GM19468 (cell line): ENCODE measurements at regions not wholly inside any gene's neighbourhood (a gene's known extent, or its start where the extent isn't known, plus 50 kb on each side); places are given as distances from the start of the nearest gene placed in this dataset.
"Not testable (repeated sequence)": the region's sequence is repeated elsewhere in the genome, so short reads cannot be mapped to it uniquely, and the experiment has no call there.

ENCODE experiments used
- ATAC-seq: cut with Tn5 transposase; IDR thresholded peaks from one replicate; pipeline ENCODE4 v1.9.1; 2021; ENCODE audit warnings: mild to moderate bottlenecking, moderate library complexity, moderate number of reproducible peaks; ENCODE audit not compliant: unreplicated experiment; ENCODE audit errors: extremely low read depth

DNA sequence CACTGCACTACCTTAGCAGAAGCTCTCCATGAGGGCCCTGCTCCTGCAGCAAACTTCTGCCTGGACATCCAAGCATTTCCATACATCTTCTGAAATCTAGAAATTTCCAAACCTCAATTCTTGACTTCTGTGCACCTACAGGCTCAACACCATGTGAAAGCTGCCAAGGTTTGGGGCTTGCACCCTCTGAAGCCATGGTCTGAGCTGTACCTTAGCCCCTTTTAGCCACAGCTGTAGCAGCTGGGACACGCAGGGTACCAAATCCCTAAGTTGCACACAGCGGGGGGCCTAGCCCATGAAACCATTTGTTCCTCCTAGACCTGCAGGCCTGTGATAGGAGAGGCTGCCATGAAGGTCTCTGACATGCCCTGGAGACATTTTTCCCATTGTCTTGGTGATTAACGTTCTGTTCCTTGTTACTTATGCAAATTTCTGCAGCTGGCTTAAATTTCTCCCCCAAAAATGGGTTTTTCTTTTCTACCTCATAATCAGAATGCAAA is 102.7 kb downstream of the EN1 start:
- not testable (repeated sequence) for ATAC-seq

DNA sequence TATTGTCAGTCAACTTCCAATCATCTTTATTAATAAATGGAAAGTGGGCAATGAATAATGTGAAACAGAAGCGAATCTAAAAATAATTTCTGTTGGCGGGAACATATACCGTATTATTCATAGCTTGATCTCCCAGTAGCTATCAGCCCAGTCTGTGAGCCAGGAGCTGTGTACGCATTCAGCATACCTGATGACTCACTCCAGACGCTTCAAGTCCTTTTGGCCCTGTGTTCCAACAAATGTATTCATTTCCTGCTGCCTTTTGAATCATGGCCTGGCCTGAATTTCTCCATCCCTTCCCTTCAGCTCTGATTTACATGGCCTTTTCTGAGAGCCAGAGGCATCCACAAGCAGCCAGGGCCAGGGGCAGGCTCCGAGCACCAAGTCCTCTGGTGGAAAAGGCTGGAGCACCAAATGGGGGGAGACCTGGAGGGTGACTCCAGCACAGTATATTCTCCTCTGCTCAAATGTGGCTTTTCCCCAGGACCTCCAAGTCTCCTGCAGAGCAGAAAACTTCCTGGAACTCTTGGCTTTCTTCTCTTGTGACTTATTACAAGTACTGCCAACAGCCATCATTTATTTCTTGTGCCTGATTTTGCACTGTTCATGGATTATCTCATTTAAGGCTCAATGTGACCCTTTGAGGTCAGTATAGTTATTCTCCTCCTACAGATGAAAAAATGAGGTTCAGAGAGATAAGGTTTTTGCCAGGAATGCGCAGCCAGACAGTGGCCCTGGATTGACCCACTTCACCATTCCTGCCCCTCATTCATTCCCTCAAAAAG is 108.7 kb downstream of the EN1 start:
- no peak for ATAC-seq

DNA sequence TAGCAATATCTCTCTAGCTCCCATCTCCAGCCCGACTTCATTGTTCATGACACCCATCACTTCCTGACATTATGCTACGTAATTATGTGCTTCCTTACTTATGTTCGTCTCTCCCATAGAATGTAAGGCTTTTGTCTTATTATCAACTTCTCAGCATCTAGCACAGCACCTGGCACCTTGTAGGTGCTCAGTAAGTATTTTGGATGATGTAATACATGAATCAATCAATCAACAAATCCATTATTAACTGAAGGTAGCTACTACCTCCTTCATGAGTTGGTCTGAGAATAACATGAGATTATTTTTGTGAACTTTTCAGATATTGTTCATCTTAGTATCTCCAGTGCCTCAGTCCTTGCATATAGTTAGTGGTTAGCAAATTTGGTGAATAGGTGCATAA is 109.3 kb downstream of the EN1 start:
- no peak for ATAC-seq

DNA sequence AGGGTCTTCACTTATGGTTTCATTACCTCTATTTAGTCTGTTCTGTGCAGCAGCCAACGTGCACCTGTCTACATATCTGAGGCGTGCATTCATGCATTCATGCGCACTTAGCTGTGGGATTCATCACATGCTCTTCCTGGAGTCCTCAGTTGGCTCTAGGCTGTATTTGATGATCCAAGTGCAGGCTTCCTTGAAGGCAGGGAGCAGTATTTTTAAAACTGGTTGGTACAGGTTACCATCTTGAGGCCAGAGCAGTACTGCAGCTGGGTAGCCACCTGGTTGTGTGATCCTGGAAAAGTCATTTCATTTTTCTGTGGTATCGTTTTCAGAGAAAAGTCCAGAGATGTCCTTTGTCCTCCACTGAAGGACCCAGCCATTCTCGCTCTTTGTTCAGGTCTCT is 109.8 kb downstream of the EN1 start:
- no peak for ATAC-seq

DNA sequence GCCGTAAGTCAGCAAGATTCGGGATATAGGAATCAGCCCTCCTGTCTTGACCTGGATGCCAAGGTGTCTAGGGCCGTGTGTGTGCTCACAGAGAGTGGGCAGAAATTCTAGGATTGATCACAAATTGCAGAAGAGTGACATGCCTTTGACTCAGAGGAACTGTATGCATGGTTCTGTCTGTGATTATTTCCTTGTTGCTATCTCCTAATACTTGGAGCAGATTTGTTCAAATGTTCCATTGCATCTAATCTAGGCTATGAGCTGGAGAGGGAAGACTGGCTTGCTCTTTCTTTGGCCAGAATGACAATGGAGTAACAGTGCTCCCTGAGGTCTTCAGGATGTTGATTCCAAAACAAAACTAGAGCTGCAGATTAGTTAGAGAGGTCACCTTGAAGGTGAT is 115.0 kb downstream of the EN1 start:
- no peak for ATAC-seq

DNA sequence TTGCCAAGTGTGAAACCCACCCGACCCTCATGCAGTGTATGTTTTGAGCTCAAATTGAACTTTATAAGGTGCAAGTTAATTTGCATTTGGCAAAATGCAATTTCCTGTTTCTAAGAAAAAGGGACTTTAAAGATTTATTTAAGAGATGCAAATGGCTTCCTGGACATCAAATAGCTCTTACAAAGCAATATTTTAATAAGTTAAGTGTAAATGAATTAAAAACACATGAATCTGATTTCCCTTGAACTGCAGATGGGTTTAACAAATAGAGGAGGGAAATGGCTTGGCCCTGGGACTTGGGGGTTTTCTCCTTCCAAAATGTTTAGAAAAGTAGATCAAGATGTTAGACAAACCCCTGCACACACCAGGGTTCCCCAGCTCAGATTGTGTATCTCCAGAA is 116.0 kb downstream of the EN1 start:
- no peak for ATAC-seq

DNA sequence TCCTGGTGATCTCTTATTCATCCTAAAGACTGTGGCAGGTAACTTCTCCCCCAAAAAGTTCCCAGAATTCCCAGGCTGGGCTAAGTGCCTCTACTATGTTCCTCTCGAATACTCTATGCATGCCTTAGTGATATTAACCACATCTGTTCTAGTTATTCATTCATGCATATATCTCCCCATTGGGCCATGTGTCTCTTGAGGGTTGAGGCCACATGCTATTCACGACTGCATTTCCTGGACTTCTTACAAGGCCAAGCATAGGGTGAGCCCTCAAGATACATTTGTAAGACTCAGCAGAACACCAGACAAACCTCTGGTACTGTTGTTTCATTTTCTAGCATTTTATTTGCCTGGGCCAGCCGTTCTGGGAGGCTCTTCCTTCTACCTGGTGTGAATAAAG is 117.0 kb downstream of the EN1 start:
- ATAC-seq, result no peak

DNA sequence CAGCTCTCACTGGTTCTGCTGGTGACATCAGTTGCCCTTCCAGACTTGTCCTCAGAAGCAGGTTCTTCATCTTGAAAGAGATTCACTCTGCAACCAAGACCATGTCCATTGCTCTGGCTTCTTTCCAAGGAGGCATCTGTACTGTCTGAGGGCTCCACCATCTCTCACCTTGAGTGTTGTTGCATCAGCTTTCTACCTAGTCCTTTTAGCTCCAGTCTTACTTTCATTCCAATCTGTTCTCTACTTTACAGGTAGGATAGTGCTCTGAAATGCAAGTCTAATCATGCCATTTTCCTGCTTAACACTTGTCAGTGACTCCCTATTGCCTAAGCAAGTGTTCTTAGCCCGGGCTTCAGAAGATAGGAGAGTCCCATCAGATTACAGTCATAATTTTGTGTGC is 117.7 kb downstream of the EN1 start:
- ATAC-seq, result no peak

DNA sequence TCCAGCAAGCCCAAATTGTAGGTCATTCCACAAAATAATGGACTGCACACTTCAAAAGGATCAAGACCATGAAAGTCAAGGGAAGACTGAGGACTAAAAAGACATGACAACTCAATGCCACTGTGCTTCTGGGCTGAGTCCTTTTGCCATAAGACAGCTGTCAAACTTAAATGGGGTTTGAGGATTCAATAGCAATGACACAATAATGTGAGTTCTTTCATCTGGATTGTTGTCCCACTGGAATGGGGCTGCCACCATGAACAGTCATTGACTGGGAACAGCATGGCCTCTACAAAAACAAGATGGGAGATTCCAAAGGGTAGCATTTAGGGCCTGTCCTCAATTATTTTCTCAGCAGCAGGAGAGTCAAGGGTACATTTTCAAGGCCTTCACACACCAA is 118.5 kb downstream of the EN1 start:
- ATAC-seq, result no peak

DNA sequence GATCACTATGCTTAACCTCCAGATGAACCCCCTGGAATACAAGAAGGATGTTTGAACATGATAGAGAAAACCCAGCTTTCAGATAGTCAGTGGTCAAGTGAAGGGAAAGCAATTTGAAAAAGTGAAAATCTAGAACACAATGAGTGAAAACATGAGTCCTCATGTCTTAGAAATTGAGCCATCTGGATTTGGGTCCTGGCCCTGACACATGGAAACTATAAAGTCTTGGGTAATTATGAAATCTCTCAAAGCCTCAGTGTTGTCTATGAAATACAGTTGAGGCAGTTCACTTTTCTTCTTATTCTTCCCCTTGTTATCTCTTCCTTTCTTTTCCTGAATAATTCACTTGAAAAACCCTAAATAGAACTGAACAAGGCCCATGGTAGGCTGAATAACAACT is 120.6 kb downstream of the EN1 start:
- no peak for ATAC-seq

DNA sequence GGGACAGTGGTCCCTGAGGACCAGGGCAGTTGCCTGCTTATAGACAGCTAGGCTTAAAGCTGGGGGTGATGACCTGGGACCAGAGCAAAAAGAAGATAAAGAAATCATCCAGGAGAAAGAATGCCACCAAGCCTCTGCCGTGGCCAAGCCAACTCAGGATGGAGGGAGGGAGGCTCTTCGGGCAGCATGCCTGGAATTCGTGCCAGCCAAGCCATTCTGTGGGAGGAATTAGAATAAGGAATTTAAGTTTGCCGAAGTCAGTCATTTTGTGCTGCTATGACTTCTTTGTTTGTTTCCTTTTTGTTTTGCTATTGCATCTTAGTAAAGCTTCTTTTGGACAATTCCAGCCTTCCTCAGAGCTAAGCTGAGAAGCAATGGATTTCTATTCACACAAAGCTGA is 124.1 kb downstream of the EN1 start:
- no peak for ATAC-seq

DNA sequence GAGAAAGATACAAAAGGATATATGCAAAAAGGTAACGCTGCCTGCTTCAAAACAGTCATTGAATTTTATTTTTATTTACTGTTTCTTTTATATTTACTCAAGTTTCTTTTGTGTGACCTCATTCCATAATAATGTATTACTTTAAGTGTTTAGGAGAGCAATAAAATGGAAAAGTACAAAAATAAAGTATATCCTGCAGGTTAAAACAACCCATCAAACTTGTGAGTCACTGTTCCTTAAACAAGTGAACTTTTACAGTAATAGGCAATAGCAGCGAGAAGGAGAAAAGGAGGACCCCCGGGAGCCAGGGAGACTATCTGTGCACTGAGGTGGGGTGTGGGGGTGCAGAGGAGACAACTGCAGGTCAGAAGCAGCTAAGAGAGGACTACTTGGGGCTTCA is 124.5 kb downstream of the EN1 start:
- ATAC-seq, result no peak

DNA sequence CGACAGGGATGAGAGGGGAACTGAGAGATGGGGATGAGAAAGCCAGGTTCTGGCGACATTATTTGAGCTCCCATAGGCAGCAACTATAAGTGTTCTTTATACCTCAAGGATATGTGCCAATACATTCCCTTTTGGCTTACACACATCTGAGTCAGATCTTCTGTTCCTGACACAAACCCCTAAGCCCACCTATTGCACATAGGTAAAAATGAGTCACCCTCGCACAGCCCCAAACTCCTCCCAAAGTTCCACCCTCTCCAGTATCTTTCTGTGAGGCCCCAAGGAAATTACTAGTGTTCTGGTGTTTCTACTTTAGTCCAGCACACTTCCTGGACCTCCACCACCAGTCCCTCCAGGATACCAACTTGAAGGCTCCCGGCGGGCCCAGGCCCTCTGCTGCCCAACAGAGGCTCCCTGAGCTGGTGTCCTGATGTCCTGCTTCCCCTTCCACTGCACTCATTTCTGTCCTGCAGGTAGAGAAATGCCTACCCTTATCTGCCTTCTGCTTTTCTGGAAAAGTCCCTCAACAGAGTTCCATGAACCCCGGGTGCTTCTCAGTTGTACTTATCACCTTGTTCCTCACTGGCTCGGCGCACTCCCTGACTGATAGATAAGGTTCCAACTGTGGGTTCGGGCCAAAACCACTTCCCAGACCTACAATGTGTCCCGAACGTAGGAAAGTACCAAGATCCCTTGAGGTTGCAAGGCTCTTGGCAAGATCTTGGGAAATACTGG is 125.5 kb downstream of the EN1 start:
- no peak for ATAC-seq

DNA sequence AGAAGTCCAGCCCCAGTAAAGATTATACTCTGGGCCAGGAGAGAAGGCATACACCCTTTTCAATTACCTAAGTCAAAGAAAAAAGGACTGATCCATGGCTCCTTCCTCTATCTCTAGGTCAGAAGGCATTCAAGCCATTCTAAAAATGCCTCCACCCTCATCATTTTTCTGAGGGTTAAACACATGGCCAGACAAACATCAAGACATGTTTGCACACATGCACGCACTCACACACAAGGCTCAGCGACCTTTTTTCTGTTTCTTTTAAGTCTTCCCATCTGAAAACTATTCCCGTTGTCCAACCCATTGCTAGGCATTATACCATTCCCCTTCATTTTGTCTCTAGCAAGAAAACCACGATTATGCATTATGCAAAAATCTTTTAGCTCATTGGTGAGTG is 126.6 kb downstream of the EN1 start:
- no peak for ATAC-seq

DNA sequence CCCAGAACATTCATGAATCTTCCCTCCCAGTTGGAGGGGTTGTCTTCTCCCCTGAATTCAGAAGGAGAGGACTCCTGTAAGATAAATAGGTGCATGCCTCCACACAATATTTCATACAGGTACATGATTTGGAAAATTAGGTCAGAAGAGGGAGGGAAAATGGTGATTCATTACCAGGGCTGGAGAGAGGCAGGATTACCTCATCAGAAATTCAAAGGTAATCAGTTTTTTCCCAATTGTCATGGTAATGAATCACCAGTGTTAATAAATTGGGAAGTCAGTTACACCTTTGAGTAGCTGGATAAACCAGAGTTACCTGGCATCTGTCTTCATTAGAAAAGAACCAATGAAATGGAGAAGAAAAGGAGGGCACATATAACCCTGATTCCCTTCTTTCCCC is 128.5 kb downstream of the EN1 start:
- ATAC-seq, result no peak

DNA sequence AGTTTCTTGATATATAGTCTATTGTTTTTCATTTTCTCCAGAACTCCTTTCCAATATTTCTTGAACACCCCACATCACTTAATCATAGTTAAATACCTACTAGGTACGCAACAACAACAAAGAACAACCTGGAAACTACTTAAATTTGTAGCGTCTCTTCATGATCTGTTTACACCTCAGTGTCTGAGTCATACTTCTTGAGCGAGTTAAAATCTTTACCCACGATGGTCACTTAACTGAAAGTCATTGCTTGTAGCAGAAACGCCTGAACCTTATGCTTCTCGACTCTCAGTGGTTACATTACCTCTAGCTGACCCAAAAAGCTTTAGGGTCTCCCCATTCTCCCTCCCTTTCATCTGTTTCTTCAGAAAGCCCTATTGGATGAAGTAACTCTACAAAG is 131.3 kb downstream of the EN1 start:
- no peak for ATAC-seq

DNA sequence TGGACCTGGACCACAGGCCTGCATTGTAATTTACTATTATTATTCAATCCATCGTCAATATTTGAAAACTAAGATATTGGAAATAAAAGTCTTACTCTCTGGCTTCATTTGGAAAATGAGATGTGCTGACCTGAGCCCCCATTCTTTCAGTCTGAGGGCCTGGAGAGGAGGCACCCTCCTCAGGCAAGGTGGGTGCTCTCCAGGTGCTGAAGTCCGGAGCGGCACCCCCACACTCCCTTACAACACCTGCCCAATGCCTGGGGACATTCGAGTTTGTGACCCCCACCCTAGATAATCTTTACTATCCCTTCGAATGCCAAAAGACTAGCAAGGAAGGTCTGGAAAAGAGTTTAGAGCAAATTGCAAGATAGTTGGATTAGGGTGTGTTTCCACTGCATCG is 133.3 kb downstream of the EN1 start:
- ATAC-seq, result no peak

DNA sequence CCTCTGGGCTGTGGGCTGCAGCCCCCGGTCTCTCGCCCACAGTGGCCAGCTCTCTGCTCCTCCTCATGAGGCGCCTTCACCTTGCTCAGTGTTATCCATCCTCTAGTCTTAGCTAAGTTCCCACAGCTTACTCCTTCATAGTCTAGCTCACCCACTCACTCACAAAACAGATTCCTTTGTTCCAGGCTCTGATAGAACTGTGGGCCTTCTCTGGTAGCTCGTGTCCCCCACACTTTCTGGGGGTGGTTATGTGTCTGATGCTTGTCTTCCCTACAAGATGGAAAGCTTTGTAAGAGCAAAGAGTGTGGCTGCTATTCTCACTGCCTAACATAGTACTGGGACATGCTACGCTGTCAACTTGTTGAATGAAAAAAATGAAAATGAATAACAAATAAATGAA is 135.8 kb downstream of the EN1 start:
- ATAC-seq, result no peak

DNA sequence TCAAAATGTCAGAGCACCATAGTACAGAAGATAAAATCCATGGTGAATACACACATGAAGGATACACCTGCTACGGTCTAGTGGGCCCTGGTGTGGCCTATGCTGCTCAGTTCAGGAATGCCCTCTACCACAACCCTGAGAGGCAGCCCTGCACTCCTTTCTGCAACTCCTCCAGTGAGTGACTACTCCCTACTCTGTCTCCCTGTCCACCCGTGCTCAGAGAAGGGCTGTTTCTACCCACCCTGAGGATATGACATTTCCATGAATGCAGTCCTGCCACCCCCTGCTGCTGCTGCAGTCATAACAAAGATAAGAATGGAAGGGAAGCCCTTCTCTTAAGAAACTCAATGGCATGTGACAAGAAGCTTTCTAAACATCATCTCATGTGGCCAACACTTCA is 137.0 kb downstream of the EN1 start:
- ATAC-seq, result no peak

DNA sequence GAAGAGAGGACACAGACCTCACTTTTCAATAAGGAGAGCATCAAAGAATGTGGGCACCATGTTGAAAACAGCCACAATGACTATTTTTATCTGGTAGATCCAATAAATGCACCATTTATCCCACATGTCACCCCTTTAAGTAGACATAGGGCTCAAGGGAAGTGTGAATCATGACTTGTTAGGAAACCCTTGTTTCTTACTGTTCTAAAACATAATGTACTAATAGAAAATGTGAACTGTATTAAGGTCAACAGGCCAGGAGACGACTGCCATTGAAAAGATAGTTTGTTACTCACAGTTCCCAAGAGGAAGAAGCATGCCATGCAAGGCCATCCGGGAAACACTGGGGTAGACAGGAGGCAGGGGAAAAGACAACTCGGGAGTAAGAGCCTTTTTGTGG is 137.7 kb downstream of the EN1 start:
- ATAC-seq, result no peak

DNA sequence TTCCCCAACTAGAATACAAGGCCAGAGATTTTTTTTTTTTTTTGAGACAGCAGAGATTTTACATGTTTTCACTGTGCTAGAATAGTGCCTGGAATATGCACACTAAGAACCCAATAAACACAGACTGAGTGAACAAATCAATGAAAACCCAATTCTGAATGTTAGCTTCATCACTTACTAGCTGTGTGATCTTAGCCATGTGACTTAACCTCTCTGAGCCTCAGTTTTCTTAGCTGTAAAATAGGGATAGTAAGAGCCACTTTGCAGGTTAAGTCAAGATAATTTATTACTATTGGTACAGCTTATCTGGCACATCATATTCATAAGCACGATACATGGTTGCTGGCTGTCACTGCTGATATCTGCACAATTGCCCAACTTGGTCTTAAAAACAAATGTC is 140.6 kb downstream of the EN1 start:
- no peak for ATAC-seq

DNA sequence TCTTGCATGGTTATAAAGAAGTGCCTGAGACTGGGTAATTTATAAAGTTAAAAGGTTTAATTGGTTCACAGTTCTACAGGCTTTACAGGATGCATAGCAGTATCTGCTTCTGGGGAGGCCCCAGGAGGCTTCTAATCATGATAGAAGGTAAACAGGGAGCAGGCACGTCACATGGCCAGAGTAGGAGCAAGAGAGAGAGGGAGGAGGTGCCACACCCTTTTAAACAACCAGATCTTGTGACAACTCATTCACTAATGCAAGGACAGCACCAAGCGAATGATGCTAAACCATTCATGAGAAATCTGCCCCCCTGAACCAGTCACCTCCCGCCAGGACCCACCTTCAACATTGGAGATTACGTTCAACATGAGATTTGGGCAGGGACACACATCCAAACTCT is 141.1 kb downstream of the EN1 start:
- ATAC-seq, result no peak
